HCT116 (cell line): ENCODE measurements at regions not wholly inside any gene's neighbourhood (a gene's known extent, or its start where the extent isn't known, plus 50 kb on each side); places are given as distances from the start of the nearest gene placed in this dataset.
"Not testable (repeated sequence)": the region's sequence is repeated elsewhere in the genome, so short reads cannot be mapped to it uniquely, and the experiment has no call there.

Experiments
- CTCF ChIP-seq, 3 experiments: fragments of 200-600 bp in 1 of 3; sonication (generic) in 1 of 3; IDR thresholded peaks in 2 of 3; conservative IDR thresholded peaks in 1 of 3; 2 replicates each; pipeline ENCODE4 v1.5.1; 2012 to 2017; ENCODE audit warnings: low read depth in 2 of 3, low read length in 2 of 3, antibody characterized with exemption in 1 of 3, borderline replicate concordance in 1 of 3, control low read depth in 1 of 3, mild to moderate bottlenecking in 1 of 3, mixed read lengths in 1 of 3, mixed run types in 1 of 3, moderate library complexity in 1 of 3; ENCODE audit not compliant: insufficient read depth in 1 of 3
- POLR2A ChIP-seq: IDR thresholded peaks from 2 replicates; pipeline ENCODE4 v1.7.0; 2011; ENCODE audit warnings: borderline replicate concordance; ENCODE audit not compliant: insufficient read depth, insufficient read length; ENCODE audit errors: extremely low read depth
- SRF ChIP-seq: IDR thresholded peaks from 2 replicates; pipeline ENCODE4 v1.6.1; 2012; ENCODE audit warnings: low read depth

- not testable (repeated sequence) for TF ChIP-seq SRF; CTCF (IDR thresholded peaks at IDR 0.05 in 2 of 3, conservative IDR thresholded peaks at IDR 0.05 in 1 of 3; ENCODE audit: borderline replicate concordance in 1 of 3, insufficient read depth in 1 of 3, low read depth in 2 of 3, low read length in 2 of 3); POLR2A
These were observed 123.1 kb downstream of the ARHGAP11B start for GRCh38 chr15:30749048-30749447.
